K562 (cell line): ENCODE measurements at regions not wholly inside any gene's neighbourhood (a gene's known extent, or its start where the extent isn't known, plus 50 kb on each side); places are given as distances from the start of the nearest gene placed in this dataset.
"Not testable (repeated sequence)": the region's sequence is repeated elsewhere in the genome, so short reads cannot be mapped to it uniquely, and the experiment has no call there.

Experiments used
- ATAC-seq: fragments of 200-7000 bp; cut with Tn5 transposase; 3 replicates; pipeline ENCODE4 v1.9.1; 2020; ENCODE audit warnings: moderate library complexity
- BruUV-seq: library from RNA; stranded (reverse); fragments of 400-500 nt; replicated peaks from 2 replicates; lab custom pipeline; 2021; lab: Mats Ljungman, UMichigan
- CTCF ChIA-PET: fragments of 300-600 bp; formaldehyde crosslinking; extraction: SDS; loops from one replicate; lab custom pipeline; 2021; ENCODE audit warnings: low intra/inter-chr PET ratio; lab: Yijun Ruan, JAX
- POLR2A ChIA-PET: fragments of 300-600, 350-650 bp; sonication (Branson Sonifier 250); formaldehyde crosslinking; extraction: SDS; loops from one replicate; lab custom pipeline; 2021; ENCODE audit warnings: antibody characterized with exemption, inconsistent platforms; lab: Yijun Ruan, JAX
- DNase-seq, 4 experiments: peaks; one replicate each; pipeline versions ENCODE4 v3.0.0 to v3.0.0-alpha.2; 2011 to 2018; ENCODE audit warnings: low spot score in 3 of 4, mixed read lengths in 3 of 4; ENCODE audit errors: extremely low read depth in 1 of 4
- FAIRE-seq: peaks from 2 replicates; lab custom pipeline; 2011; peaks lifted over from hg19 to GRCh38; lab: Jason Lieb, UNC
- H2AFZ ChIP-seq: 2 replicates; pipeline ENCODE4 v1.6.0; 2011; ENCODE audit warnings: low read depth, low read length, control low read depth, inconsistent platforms
- H3K27ac ChIP-seq: fragments of 200-600 bp; 3 replicates; pipeline ENCODE4 v1.8.0; 2011; ENCODE audit warnings: low read depth, mild to moderate bottlenecking, control low read depth, inconsistent platforms, low read length, moderate library complexity, mixed read lengths; ENCODE audit errors: extremely low read depth
- H3K27me3 ChIP-seq, 2 experiments: fragments of 300-600 bp in 1 of 2; 2 replicates in 1 of 2; 3 replicates in 1 of 2; pipeline versions ENCODE4 v1.6.0 to v1.8.0; 2011; ENCODE audit warnings: inconsistent platforms in 2 of 2, low read length in 2 of 2, mild to moderate bottlenecking in 1 of 2, mixed read lengths in 1 of 2, moderate library complexity in 1 of 2; ENCODE audit not compliant: control insufficient read depth in 2 of 2, insufficient read depth in 2 of 2
- H3K36me3 ChIP-seq: fragments of 300-600 bp; 3 replicates; pipeline ENCODE4 v1.8.0; 2011; ENCODE audit warnings: mild to moderate bottlenecking, low read length, inconsistent platforms; ENCODE audit not compliant: control insufficient read depth, insufficient read depth
- H3K4me1 ChIP-seq, 2 experiments: fragments of 200-600 bp in 1 of 2; replicated peaks in 1 of 2; 2 replicates in 1 of 2; 3 replicates in 1 of 2; pipeline versions ENCODE4 v1.5.1 to v1.8.0; 2011; ENCODE audit warnings: inconsistent platforms in 2 of 2, low read length in 2 of 2, mild to moderate bottlenecking in 1 of 2, mixed read lengths in 1 of 2, moderate library complexity in 1 of 2; ENCODE audit not compliant: control insufficient read depth in 2 of 2, insufficient read depth in 2 of 2
- H3K4me2 ChIP-seq: 2 replicates; pipeline ENCODE4 v1.6.1; 2011; ENCODE audit warnings: low read length, control low read depth, inconsistent platforms, mixed read lengths; ENCODE audit not compliant: insufficient read depth
- H3K4me3 ChIP-seq: fragments of 200-600 bp; sonication (generic), shearing (Covaris generic); 2 replicates; pipeline ENCODE4 v1.5.1; 2016; ENCODE audit warnings: control low read depth, inconsistent platforms
- H3K79me2 ChIP-seq: fragments of 200-600 bp; 3 replicates; pipeline ENCODE4 v1.8.0; 2011; ENCODE audit warnings: low read length, inconsistent platforms; ENCODE audit not compliant: control insufficient read depth, insufficient read depth
- H3K9ac ChIP-seq, 2 experiments: 2 replicates each; pipeline versions ENCODE4 v1.6.0 to v1.6.1; 2011; ENCODE audit warnings: low read depth in 2 of 2, low read length in 2 of 2, control low read depth in 1 of 2, inconsistent platforms in 1 of 2, mild to moderate bottlenecking in 1 of 2, mixed read lengths in 1 of 2; ENCODE audit not compliant: insufficient read depth in 1 of 2
- H3K9me1 ChIP-seq: one replicate; pipeline ENCODE4 v1.6.0; 2011; ENCODE audit warnings: inconsistent platforms, mild to moderate bottlenecking, low read length, moderate library complexity; ENCODE audit not compliant: control insufficient read depth, insufficient read depth
- H3K9me3 ChIP-seq: replicated peaks from 2 replicates; pipeline ENCODE4 v1.5.1; 2011; ENCODE audit warnings: low read depth, low read length, inconsistent platforms; ENCODE audit not compliant: control insufficient read depth, insufficient read depth
- H4K20me1 ChIP-seq: replicated peaks from 2 replicates; pipeline ENCODE4 v1.6.1; 2011; ENCODE audit warnings: low read length, inconsistent platforms, mixed read lengths; ENCODE audit not compliant: control insufficient read depth, insufficient read depth
- KDM1A ChIP-seq, 2 experiments: fragments of 450-650 bp; IDR thresholded peaks; 2 replicates each; pipeline ENCODE4 v1.6.1; 2016; ENCODE audit warnings: mild to moderate bottlenecking in 2 of 2
- RBM25 ChIP-seq: fragments of 200-400 bp; formaldehyde crosslinking; IDR thresholded peaks from 2 replicates; pipeline ENCODE4 v1.6.1; 2018; ENCODE audit warnings: low read length, low read depth, moderate library complexity; ENCODE audit not compliant: severe bottlenecking
- TCFL5 ChIP-seq: fragments of 250-450 bp; sonication (Bioruptor Pico); conservative IDR thresholded peaks from 2 replicates; pipeline ENCODE4 v1.6.1; 2021; ENCODE audit warnings: mild to moderate bottlenecking, moderate library complexity, matching md5 sums
- TSC22D4 ChIP-seq: fragments of 450-650 bp; IDR thresholded peaks from 2 replicates; pipeline ENCODE4 v1.6.1; 2016; ENCODE audit warnings: missing genetic modification characterization, missing biosample characterization, control low read depth
- ZNF146 ChIP-seq: IDR thresholded peaks from one replicate; pipeline ENCODE4 v1.6.1; 2018; ENCODE audit warnings: missing compliant biosample characterization; ENCODE audit not compliant: unreplicated experiment
- WGBS: fragments of 100-300 bp; shearing (Covaris generic); methylation state at CpG from one replicate; pipeline ENCODE4 v1.1.6; 2016; ENCODE audit warnings: low coverage, mixed read lengths; ENCODE audit not compliant: insufficient coverage; ENCODE audit errors: missing lambda C conversion rate; 5-methylcytosine and 5-hydroxymethylcytosine counted together
- in situ Hi-C: fragments of 300-500 bp; cut with MboI; formaldehyde crosslinking; loops from 4 replicates; pipeline ENCODE4 v1.15.0; 2018; ENCODE audit warnings: inconsistent platforms, mixed read lengths
- intact Hi-C: fragments of 100-400 bp; cut with micrococcal nuclease; formaldehyde crosslinking; loops from 2 replicates; pipeline ENCODE4 v1.14.2; 2022
- TF ChIP-seq, protein P1 (sequence below), 2 experiments: fragments of 450-650 bp in 1 of 2; sonication (generic) in 1 of 2; formaldehyde crosslinking; conservative IDR thresholded peaks; 2 replicates each; pipeline versions ENCODE4 v1.4.0 to v1.8.1; 2020 to 2022; ENCODE audit warnings: mild to moderate bottlenecking in 1 of 2, missing genetic modification reagents in 1 of 2

DNA sequence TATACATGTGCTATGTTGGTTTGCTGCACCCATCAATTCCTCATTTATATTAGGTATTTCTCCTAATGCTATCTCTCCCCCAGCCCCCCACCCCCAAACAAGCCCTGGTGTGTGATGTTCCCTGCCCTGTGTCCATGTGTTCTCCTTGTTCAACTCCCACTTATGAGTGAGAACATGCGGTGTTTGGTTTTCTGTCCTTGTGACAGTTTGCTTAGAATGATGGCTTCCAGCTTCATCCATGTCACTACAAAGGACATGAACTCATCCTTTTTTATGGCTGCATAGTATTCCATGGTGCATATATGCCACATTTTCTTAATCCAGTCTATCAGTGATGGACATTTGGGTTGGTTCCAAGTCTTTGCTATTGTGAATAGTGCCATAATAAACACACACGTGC is 68.4 kb upstream of the TOP3B start:
- DNase-seq, H3K27ac ChIP-seq, H3K36me3 ChIP-seq, intact Hi-C loops, H3K9ac ChIP-seq, H3K4me3 ChIP-seq, H3K9me3 ChIP-seq, H4K20me1 ChIP-seq, ATAC-seq, BruUV-seq, FAIRE-seq, H3K79me2 ChIP-seq, in situ Hi-C loops, H3K9me1 ChIP-seq, H3K4me2 ChIP-seq, H3K4me1 ChIP-seq, CTCF ChIA-PET, H2AFZ ChIP-seq: not testable (repeated sequence)
- TF ChIP-seq ZNF146 (peak; percentile 94), TSC22D4 (tag) (peak; percentile 22; the same call in 1 of the 2 replicates), KDM1A (IDR thresholded peaks at IDR 0.05) (peak in 1 of 2 experiments; percentile 51; a peak in 1 of 4 replicates), TCFL5 (CRISPR knock-in tag) (0 out of 2 replicates have a peak, but pooled peaks have one; percentile 22), RBM25 (peak; percentile 12)
- TF ChIP-seq, protein P1, sequence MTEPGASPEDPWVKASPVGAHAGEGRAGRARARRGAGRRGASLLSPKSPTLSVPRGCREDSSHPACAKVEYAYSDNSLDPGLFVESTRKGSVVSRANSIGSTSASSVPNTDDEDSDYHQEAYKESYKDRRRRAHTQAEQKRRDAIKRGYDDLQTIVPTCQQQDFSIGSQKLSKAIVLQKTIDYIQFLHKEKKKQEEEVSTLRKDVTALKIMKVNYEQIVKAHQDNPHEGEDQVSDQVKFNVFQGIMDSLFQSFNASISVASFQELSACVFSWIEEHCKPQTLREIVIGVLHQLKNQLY (CRISPR knock-in tag; conservative IDR thresholded peaks at IDR 0.05), result peak in 1 of 2 experiments; percentile 68; a peak in 1 of 4 replicates
- H3K27me3 ChIP-seq, result peaks cover 9 to 20% of the 10 kb centered on the region in 2 experiments; a peak in 4 of 5 replicates
- POLR2A ChIA-PET, result interaction anchor here (2.0 kb wide), 1 partner anchor 10 kb away, joined by 7 read pairs; no protein-coding TSS in a partner anchor
- WGBS, result 1% methylated on average over 2 of the region's 2 CpGs
